Glomerular endothelial cell (primary cell): ENCODE measurements at regions not wholly inside any gene's neighbourhood (a gene's known extent, or its start where the extent isn't known, plus 50 kb on each side); places are given as distances from the start of the nearest gene placed in this dataset.
"Not testable (repeated sequence)": the region's sequence is repeated elsewhere in the genome, so short reads cannot be mapped to it uniquely, and the experiment has no call there.

ENCODE experiments used
- DNase-seq: peaks from one replicate; pipeline ENCODE4 v3.0.0-alpha.2; 2011; ENCODE audit warnings: low read depth, low spot score; ENCODE audit errors: extremely low read depth

- not testable (repeated sequence) for DNase-seq
These were observed 776.4 kb upstream of the ADGRL3 start for GRCh38 chr4:60423573-60424184.

DNA sequence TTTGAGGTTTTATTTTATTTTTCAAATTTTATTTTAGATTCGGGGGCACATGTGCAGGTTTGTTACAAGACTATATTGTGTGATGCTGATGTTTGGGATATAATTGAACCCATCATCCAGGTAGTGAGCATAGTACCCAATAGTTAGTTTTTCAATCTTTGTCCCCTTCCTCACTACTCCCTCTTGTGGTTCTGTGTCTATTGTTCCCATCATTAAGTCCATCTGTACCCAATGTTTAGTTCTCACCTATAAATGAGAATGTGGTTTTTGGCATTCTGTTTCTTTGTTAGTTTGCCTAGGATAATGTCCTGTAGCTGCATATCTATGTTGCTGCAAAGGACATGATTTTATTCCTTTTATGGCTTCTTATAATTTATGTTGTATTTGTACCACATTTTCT, 767.2 kb upstream of the ADGRL3 start:
- DNase-seq, result no peak

GRCh38 chr4:60443068-60443467, 757.1 kb upstream of the ADGRL3 start:
- DNase-seq, result no peak

GRCh38 chr4:60443796-60444195, 756.3 kb upstream of the ADGRL3 start:
- DNase-seq, result no peak

GRCh38 chr4:60450054-60450453, 750.1 kb upstream of the ADGRL3 start:
- no peak for DNase-seq

DNA sequence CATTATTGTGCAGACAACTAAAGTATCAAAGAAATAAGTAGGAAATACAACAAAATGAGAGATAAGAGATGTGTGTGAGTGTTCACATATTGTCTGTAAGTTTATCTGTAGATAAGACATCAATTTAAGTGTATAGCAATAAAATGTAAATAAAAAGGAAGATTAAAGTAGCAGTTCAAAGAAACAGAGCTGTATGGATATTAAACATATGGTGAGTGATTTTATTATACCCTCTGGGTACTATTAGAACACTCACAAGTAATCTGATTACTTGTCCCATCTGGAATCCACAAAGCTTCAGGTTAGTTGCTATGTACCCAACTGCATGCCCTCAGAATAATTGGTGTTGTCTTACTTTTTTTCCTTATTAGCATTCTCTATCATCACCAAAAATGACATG, 747.9 kb upstream of the ADGRL3 start:
- DNase-seq, result no peak

DNA sequence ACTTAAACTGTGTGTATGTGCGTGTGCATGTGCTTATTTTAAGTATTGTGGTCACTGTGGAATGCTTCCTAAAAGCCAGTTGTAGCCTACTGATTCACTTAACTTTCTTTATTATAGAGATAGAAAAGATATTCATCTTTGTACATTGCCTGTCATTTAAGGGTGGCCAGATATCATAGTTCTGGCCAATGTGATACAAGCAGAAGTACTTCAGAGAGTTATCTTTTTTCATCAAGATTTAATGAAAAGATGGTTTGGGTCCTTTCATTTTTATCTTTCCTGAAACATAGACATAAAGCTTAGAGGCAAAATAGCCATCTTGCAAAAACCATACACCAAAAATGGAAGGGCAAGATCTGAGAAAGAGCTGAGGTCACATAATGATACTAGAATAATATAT, 744.7 kb upstream of the ADGRL3 start:
- DNase-seq, result no peak

GRCh38 chr4:60461551-60461950, 738.6 kb upstream of the ADGRL3 start:
- DNase-seq, result no peak

- DNase-seq, result no peak
These were observed 736.1 kb upstream of the ADGRL3 start for GRCh38 chr4:60463857-60464502.

GRCh38 chr4:60482921-60483351, 717.2 kb upstream of the ADGRL3 start:
- DNase-seq, result no peak

GRCh38 chr4:60485276-60485675, 714.9 kb upstream of the ADGRL3 start:
- DNase-seq, result no peak

DNA sequence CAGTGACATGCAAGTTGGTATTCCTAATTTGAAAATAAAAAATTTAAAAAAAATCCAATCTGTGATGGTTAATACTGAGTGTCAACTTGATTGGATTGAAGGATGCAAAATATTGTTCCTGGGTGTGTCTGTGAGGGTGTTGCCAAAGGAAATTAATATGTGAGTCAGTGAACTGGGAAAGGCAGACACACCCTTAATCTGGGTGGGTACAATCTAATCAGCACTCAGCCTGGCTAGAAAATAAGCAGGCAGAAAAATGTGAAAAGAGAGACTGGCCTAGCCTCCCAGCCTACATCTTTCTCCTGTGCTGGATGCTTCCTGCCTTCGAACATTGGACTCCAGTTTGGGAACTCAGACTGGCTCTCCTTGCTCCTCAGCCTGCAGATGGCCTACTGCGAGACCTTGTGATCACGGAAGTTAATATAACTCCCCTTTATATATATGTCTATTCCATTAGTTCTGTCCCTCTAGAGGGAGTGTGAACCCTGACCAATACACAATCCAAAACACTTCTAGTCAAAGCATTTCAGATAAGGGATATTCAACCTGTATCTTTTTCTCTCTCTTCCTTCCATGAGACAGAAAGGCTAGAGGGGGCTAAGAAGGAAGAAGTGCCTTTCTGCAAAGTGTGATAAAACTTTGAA, 712.9 kb upstream of the ADGRL3 start:
- not testable (repeated sequence) for DNase-seq

GRCh38 chr4:60500810-60501209, 699.3 kb upstream of the ADGRL3 start:
- DNase-seq, result no peak

DNA sequence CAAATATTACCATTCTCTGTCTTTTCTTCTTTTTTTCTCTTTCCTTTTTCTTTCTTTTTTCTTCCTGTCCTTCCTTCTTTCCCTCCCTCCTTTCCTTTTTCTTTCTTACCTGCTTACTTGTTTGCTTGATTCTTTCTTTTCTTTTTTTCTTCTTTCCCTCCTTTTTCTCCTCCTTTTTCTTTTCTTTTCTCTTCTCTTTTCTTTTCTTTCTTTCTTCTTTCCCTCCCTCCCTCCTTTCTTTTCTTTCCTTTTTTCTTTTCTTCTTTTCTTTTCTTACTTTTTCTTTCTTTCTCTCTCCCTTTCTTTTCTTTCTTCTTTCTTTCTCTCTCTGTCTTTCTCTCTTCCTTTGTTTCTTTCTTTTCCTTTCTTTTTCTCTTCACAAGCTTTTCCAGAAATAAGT, 697.4 kb upstream of the ADGRL3 start:
- no peak for DNase-seq

- no peak for DNase-seq
These were observed 694.1 kb upstream of the ADGRL3 start for GRCh38 chr4:60506061-60506460.

DNA sequence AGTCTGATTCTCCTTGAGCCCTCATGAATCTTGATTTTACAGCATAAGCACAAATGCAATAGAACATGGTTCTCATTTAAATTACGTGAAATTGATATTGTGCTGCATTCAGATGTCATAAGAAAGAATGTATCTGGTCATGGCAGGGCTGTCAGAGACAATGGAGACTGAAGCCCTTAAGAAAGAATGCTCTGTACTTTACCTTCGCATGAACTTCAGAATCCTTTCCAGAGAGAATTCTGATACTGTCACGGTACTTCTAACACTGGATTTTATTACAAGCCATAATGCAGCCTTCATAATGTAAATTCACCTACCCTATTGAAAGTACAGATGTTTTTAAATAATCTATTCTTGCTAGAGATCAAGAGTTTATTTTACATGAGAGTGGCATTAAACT, 677.9 kb upstream of the ADGRL3 start:
- DNase-seq, result no peak

DNA sequence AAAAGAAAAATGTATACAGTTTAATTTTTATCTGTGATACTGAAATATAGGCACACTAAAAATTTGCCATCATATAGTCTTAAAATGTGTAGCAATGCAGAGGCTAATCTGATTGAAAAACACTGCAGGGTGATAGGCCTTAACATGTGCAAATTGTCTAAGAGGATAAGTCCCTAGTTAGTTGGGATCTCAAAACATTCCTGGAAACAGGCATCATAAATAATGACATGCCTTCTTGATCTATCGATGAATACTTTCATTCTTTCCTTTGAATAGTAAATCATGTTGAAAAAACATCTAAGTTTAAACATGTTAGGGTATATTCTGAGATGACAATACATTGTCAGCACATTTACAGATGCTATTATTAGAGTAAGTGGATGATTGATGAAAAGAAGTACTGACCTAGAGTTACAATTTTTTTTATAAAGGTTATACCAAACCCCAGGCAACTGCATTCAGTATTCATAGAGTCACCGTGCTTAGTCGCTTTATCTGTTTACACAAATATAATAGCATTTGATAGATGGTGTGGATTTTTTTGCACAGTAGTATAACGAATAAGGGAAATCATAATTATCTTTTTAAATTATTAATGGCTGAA, 668.2 kb upstream of the ADGRL3 start:
- no peak for DNase-seq

- no peak for DNase-seq
These were observed 655.1 kb upstream of the ADGRL3 start for GRCh38 chr4:60544981-60545380.

GRCh38 chr4:60562334-60562733, 637.8 kb upstream of the ADGRL3 start:
- DNase-seq, result no peak

DNA sequence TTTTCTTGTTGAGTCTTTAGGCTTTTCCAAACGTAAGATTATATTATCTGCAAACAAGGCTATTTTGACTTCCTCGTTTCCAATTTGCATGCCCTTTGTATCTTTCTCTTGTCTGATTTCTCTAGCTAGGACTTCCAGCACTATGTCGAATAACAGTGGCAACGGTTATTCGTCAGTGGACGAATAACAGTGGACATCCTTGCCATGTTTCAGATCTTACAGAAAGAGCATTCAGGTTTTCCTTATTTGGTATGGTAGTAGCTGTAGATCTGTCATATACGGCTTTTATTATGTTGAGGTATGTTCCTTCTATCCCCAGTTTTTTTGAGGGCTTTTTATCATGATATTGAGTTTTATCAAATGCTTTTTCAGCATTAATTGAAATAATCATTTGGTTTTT, 634.6 kb upstream of the ADGRL3 start:
- DNase-seq, result no peak

GRCh38 chr4:60575336-60575735, 624.8 kb upstream of the ADGRL3 start:
- DNase-seq, result no peak

DNA sequence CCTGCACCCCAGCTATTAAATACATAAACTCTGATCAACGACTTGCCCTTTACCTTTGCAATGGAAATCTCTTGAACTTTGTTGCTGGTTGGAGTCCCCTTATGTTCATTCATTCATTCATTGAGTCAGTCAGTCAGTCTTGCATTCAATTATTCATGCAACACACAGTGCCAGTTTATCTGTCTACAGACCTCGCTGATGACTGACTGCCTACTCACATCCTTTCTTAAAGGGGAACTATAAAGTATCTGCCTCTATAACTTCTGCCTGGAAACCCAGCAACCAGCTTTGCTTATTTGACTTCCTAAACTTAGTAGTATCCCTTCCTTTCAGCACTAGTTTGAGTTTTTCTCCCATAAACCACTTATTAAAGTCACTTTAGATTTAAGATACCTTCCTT, 620.8 kb upstream of the ADGRL3 start:
- DNase-seq, result no peak
